GM18511 (cell line): ENCODE measurements at regions not wholly inside any gene's neighbourhood (a gene's known extent, or its start where the extent isn't known, plus 50 kb on each side); places are given as distances from the start of the nearest gene placed in this dataset.

Source experiments
- ATAC-seq: cut with Tn5 transposase; IDR thresholded peaks from one replicate; pipeline ENCODE4 v1.9.1; 2021; ENCODE audit warnings: mild to moderate bottlenecking, moderate library complexity; ENCODE audit not compliant: unreplicated experiment

- no peak for ATAC-seq
Measured at GRCh38 chr10:111131168-111131799, 54.5 kb downstream of the ADRA2A start.

GRCh38 chr10:111137007-111137406 lies 60.2 kb downstream of the ADRA2A start:
- ATAC-seq, result no peak

- no peak for ATAC-seq
Measured at GRCh38 chr10:111137587-111137986, 60.8 kb downstream of the ADRA2A start.

DNA sequence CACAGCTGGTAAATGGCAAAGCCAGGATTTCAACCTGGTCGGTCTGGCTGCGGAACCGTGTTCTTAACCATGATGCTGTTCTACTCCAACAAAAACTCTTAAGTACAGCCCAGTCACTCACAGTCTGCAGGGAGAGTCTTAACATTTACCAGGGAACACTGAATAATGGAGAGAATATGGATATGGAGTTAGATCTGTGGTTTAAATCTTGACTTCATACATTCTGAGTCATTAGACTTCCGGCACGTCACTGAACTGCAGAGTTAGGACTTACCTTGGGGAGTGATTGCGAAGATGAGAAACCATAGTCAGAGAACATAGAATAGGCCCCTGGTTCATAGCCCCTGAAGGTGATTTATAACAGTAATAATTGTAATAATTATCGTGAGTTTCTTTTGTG lies 61.7 kb downstream of the ADRA2A start:
- no peak for ATAC-seq

DNA sequence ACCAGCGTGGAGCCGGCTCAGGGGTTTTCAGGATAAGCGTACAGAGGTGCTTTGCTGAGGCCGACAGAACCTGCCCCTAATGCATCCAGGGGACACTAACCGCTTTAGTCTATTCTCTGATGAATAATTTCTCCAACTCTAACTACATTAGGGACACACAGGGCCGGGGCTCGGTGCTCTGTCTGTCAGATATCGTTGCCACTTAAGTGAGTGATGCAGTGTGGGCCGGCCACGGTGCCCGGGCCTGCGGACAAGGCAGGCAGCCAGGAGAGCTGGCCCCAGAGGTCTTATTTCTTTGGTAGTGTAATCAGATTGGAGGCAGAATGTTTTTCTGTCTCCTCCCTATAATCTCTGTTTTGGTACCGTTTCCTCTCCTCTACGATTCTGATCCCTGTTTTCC lies 62.7 kb downstream of the ADRA2A start:
- ATAC-seq, result no peak

- no peak for ATAC-seq
Measured at GRCh38 chr10:111142092-111142768, 65.4 kb downstream of the ADRA2A start.

GRCh38 chr10:111146025-111146640 lies 69.3 kb downstream of the ADRA2A start:
- ATAC-seq, result no peak

GRCh38 chr10:111148025-111148424 lies 71.2 kb downstream of the ADRA2A start:
- no peak for ATAC-seq

- no peak for ATAC-seq
Measured at GRCh38 chr10:111148440-111148839, 71.6 kb downstream of the ADRA2A start.

DNA sequence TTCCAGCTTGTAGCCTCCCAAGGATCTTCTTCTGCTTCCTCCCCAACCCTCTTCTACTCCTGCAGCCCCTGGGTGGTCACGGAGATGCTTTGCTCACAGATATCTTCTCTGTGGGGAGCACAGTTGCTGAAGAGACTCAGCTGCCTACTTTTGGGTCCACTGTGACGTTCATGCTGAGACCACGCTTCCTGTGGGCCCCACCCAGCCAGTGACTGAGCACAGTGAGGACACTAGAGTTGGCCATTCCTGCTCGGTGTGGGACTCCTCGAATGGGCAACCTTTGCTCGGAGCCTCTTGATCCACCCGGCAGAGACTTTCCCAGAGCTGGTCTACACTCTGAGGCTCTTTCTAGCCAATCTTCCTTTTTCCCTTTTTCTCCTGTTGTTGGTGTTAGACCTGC lies 73.9 kb downstream of the ADRA2A start:
- no peak for ATAC-seq

DNA sequence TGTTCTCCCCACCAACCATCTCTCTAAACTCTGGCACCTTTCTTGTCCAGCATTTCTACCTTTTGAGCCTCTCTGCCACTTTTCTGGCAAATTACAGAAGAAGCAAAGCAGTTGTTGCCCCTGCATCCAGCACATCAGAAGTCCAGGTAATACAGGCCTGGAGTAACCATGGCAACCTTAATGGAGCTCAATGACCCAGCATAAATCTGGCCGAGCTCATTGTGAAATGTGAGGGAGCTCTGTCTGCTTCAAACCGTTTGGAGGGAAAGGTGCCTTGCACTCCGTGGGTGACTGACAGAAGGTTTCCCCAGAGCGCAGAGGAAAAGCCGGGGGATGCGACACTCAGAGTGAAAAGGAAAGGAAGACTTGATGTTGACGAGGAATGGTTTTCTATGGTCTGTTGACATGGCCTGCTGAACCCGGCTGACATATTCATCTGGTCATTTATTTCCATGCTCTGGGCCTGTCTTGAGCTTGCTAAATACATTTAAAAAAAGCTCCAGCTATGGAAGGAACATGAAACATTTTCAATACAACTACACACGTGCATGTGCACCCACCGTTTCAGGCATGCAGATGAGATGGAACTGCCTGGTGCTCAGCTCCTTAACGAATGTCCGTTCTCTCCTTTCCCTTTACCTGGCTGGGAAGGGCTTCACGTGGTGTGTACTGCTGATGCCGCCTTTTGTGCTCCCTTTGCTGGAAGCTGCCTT lies 74.9 kb downstream of the ADRA2A start:
- ATAC-seq, result no peak

DNA sequence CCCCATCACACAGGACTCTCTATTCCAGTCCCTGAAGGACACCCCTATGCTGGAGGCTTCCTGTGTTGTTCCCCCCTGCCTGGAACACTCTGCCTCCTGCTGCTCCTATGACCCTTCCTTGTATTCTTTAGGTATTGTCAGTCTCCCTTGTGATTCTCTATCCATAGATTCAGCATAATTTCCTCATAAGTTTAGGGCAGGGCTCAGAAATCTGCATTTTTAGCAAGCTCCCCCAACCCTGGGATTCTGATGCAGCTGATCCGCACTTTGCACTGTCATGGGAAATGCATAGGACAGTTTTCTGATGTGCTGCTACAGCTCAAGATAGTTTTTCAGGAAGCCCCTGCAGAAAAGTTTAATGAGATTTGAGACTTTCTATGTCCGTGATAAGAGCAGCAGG lies 79.9 kb downstream of the ADRA2A start:
- no peak for ATAC-seq

DNA sequence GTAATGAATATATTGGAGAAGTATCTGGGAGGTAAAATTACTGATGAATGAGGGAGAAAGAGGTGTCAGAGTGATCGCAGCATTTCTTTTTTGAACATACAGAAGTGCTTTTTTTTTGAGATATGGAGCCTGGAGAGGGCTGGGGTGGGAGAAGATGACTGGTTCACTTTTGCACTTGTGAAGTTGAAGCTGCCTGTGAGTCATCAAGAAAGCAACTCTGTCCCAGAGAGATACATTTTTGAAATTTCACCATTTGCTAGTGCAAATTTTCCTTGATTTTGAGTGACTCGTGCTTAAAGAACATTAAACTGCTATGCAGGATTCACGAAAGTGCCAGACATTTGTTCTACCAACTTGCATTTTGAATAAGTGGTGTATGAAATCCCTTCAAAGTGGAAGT lies 81.8 kb downstream of the ADRA2A start:
- no peak for ATAC-seq

DNA sequence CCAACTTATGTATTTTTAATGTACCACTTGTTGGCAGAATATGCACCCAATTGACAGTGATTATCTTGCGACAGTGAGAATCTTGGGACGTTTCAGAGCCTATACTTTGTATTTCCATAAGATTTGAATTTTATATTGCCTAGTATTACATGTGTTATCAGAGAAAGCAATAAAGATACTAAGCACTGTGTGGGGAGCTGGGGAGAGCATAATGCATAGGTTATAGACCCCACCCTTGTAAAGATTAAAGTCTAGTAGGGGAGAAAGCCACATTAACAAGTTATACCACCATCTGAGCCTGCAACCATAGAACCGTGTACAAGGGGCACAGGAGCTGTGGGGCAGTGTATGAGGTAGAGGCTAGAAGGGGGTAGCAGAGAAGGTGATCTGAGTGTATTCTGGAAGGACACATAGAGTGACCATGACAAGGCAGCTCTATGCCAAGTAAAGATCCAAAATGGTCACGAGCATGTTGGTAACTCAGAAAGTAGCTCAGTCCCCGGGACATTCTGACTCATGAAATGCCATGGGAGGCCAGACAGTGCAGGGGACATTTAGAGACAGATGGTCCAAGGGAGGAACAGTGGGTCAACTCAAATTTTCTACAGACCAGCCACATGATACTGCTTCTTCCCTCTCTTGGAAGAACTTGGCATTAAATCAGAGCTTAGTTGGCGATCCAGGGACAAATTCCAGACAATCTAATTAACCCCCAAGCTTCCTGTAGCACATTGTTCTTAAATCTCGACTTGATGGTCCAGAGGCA lies 84.5 kb downstream of the ADRA2A start:
- ATAC-seq, result no peak

- ATAC-seq, result no peak
Measured at GRCh38 chr10:111171183-111171582, 94.4 kb downstream of the ADRA2A start.

DNA sequence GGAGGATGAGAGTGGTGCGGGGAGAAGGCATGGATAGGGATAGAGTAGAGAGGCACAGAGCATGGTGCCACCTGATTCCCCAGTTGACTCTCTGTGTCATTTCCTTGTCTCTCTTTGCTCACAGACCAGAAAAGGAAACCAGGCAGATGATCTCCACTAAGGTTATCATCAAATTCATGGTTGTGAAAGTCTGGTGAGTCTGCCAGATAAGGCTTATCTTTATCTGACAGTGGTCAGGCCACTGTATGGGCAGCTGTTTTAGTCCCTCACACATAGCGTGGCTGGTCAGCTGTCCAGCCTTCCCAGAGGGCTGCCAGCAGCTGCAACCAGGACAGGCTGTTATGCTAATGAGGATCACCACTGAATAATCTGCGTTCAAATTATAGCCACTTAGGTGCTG lies 99.0 kb downstream of the ADRA2A start:
- no peak for ATAC-seq

DNA sequence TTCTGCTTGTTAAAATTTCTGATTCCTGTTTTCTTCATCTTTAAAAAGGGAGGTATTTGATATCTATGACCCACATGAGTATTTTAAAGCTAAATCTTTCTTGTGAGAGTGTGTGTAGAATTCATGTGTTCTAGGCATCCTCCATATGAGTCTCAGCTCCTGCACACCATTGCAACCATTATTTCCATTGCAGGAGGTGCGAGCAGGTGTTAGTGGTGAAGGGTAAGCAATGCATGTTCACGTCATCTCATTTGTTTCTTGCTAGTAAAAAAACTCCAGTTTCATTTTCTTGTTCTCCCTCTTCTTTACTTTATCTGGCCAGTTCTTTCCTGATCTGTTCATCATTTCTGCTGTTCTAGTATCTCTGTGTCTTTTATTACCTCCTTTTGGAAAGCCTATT lies 100.5 kb downstream of the ADRA2A start:
- ATAC-seq, result no peak

- no peak for ATAC-seq
Measured at GRCh38 chr10:111179514-111179913, 102.7 kb downstream of the ADRA2A start.

- ATAC-seq, result no peak
Measured at GRCh38 chr10:111186358-111186757, 109.5 kb downstream of the ADRA2A start.

DNA sequence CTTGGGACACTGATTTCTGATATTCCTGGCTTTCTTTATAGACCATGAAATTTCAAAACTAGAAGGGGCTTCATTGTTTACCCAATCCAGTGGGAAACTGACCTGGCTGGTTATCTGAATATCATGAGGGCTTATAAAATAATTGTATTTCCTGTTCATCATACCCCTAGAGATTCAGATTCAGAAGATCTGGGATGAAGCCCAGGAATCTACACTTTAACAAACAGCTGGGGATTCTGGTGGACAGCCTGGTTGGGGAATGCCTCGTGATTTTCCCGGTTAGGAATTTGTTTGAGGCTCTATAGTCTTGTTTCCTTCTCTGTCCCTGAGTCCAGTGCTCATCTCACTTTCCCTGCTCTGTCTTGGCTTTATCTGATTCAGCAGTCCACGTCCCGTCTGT lies 110.3 kb downstream of the ADRA2A start:
- ATAC-seq, result no peak

GRCh38 chr10:111199587-111199986 lies 122.8 kb downstream of the ADRA2A start:
- no peak for ATAC-seq
